Neuronal stem cell (in vitro differentiated cells): ENCODE measurements at regions not wholly inside any gene's neighbourhood (a gene's known extent, or its start where the extent isn't known, plus 50 kb on each side); places are given as distances from the start of the nearest gene placed in this dataset.

Experiments
- DNase-seq: peaks from one replicate; pipeline ENCODE4 v3.0.0-alpha.2; 2013; ENCODE audit warnings: low spot score
- H2AFZ ChIP-seq: one replicate; pipeline ENCODE4 v1.6.1; 2013; ENCODE audit warnings: mild to moderate bottlenecking, low read length, inconsistent platforms
- H2AK5ac ChIP-seq: 2 replicates; pipeline ENCODE4 v1.6.1; 2013; ENCODE audit warnings: low read depth, mild to moderate bottlenecking, inconsistent platforms, low read length, moderate library complexity, mixed read lengths
- H2BK120ac ChIP-seq: 2 replicates; pipeline ENCODE4 v1.6.1; 2013; ENCODE audit warnings: low read depth, mild to moderate bottlenecking, inconsistent platforms, low read length, moderate library complexity, mixed read lengths
- H2BK12ac ChIP-seq: one replicate; pipeline ENCODE4 v1.6.1; 2013; ENCODE audit warnings: low read length, inconsistent platforms
- H2BK15ac ChIP-seq: 2 replicates; pipeline ENCODE4 v1.6.1; 2013; ENCODE audit warnings: mild to moderate bottlenecking, low read length, inconsistent platforms, mixed read lengths
- H2BK5ac ChIP-seq: one replicate; pipeline ENCODE4 v1.6.1; 2013; ENCODE audit warnings: inconsistent platforms, mild to moderate bottlenecking, low read length, moderate library complexity
- H3K14ac ChIP-seq: one replicate; pipeline ENCODE4 v1.6.1; 2013; ENCODE audit warnings: low read length, inconsistent platforms
- H3K18ac ChIP-seq: 2 replicates; pipeline ENCODE4 v1.6.1; 2013; ENCODE audit warnings: low read length, inconsistent platforms
- H3K23ac ChIP-seq: 2 replicates; pipeline ENCODE4 v1.6.1; 2013; ENCODE audit warnings: low read depth, mild to moderate bottlenecking, mixed read lengths, low read length, inconsistent platforms; ENCODE audit not compliant: poor library complexity
- H3K27ac ChIP-seq: replicated peaks from 3 replicates; pipeline ENCODE4 v1.5.1; 2013; ENCODE audit warnings: low read length, inconsistent platforms
- H3K27me3 ChIP-seq, 3 experiments: 2 replicates each; pipeline ENCODE4 v1.6.1; 2013; ENCODE audit warnings: low read length in 3 of 3, mild to moderate bottlenecking in 2 of 3, inconsistent platforms in 1 of 3, low read depth in 1 of 3, mixed read lengths in 1 of 3, moderate library complexity in 1 of 3; ENCODE audit not compliant: control insufficient read depth in 3 of 3, insufficient read depth in 3 of 3
- H3K36me3 ChIP-seq, 2 donors: replicated peaks in 1 of 2; 2 replicates each; pipeline ENCODE4 v1.6.1; 2013; ENCODE audit warnings: low read length in 2 of 2; ENCODE audit not compliant: control insufficient read depth in 2 of 2, insufficient read depth in 2 of 2
- H3K4ac ChIP-seq: 2 replicates; pipeline ENCODE4 v1.6.1; 2013; ENCODE audit warnings: inconsistent platforms, mild to moderate bottlenecking, low read length, moderate library complexity
- H3K4me1 ChIP-seq, 2 donors: 1 replicate in 1 of 2; 2 replicates in 1 of 2; pipeline ENCODE4 v1.6.1; 2013; ENCODE audit warnings: low read length in 2 of 2, low read depth in 1 of 2; ENCODE audit not compliant: control insufficient read depth in 2 of 2, insufficient read depth in 1 of 2
- H3K4me2 ChIP-seq: one replicate; pipeline ENCODE4 v1.6.1; 2013; ENCODE audit warnings: mild to moderate bottlenecking, low read length, inconsistent platforms; ENCODE audit not compliant: insufficient read depth, poor library complexity, severe bottlenecking
- H3K4me3 ChIP-seq, 2 donors: 2 replicates each; pipeline ENCODE4 v1.5.1; 2013; ENCODE audit warnings: low read length in 2 of 2, mild to moderate bottlenecking in 2 of 2, inconsistent platforms in 1 of 2, moderate library complexity in 1 of 2
- H3K79me1 ChIP-seq: one replicate; pipeline ENCODE4 v1.6.1; 2013; ENCODE audit warnings: low read depth, mild to moderate bottlenecking, inconsistent platforms, low read length, moderate library complexity
- H3K9ac ChIP-seq: one replicate; pipeline ENCODE4 v1.6.1; 2013; ENCODE audit warnings: mild to moderate bottlenecking, low read depth, low read length, inconsistent platforms; ENCODE audit not compliant: poor library complexity
- H3K9me3 ChIP-seq, 2 donors: replicated peaks in 1 of 2; 2 replicates each; pipeline versions ENCODE3 to v1.6.1; 2013; ENCODE audit warnings: low read length in 2 of 2, mild to moderate bottlenecking in 2 of 2, inconsistent platforms in 1 of 2, low read depth in 1 of 2, mixed read lengths in 1 of 2, moderate library complexity in 1 of 2; ENCODE audit not compliant: control insufficient read depth in 2 of 2, insufficient read depth in 1 of 2
- H4K8ac ChIP-seq: one replicate; pipeline ENCODE4 v1.6.1; 2013; ENCODE audit warnings: low read depth, mild to moderate bottlenecking, inconsistent platforms, low read length, moderate library complexity
- H4K91ac ChIP-seq: one replicate; pipeline ENCODE4 v1.6.1; 2013; ENCODE audit warnings: low read length, low read depth, mild to moderate bottlenecking, inconsistent platforms; ENCODE audit not compliant: poor library complexity
- WGBS, 2 donors: extraction: QIAGEN DNeasy Blood & Tissue Kit; methylation state at CpG; one replicate each; pipeline ENCODE4 v1.1.7; 2013; ENCODE audit warnings: missing lambda C conversion rate in 2 of 2, mixed read lengths in 1 of 2; ENCODE audit not compliant: insufficient read length in 2 of 2, insufficient replicate concordance in 1 of 2; ENCODE audit errors: extremely low coverage in 2 of 2; 5-methylcytosine and 5-hydroxymethylcytosine counted together

DNA sequence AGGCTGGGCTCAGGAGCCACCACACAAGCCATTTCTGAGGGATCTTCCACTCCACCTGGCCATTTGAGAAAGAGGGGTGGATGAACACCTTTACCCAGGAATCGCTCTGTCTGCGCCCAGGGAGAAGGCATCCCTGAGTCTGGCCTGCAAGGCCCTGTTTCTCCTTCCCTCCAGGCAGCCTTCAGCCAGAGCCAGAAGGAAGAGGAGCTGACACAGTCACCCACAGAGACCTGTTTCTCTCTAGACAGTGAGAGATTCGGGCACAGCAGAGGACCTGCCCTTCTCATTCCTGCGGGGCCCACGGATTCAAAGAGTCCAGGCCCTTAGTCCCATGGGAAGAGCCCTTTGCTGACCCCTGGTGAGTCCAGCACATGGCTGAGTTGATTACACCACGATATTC lies 127.5 kb upstream of the TNS3 start:
- no peak for DNase-seq
- Histone ChIP-seq H4K91ac (no peak overlapping the region), H3K14ac (no peak overlapping the region), H3K27me3 (peaks cover 0 to 5% (median 0%) of the 10 kb centered on the region in 3 experiments), H3K79me1 (no peaks in the 10 kb centered on the region), H3K18ac (peak overlapping the region; percentile 72), H2AFZ (no peak overlapping the region), H2BK120ac (no peak overlapping the region), H3K27ac (no peak overlapping the region), H3K23ac (no peak overlapping the region), H4K8ac (no peak overlapping the region), H3K9me3 (no peaks in the 10 kb centered on the region), H3K4me2 (no peak overlapping the region), H2BK5ac (no peak overlapping the region), H2BK12ac (no peak overlapping the region), H3K9ac (no peak overlapping the region), H2BK15ac (no peak overlapping the region), H3K4ac (no peak overlapping the region), H3K4me3 (no peak overlapping the region), H2AK5ac (peak overlapping the region; percentile 11), H3K4me1 (no peaks in the 10 kb centered on the region), H3K36me3 (no peaks in the 10 kb centered on the region)
- WGBS, 2 donors, result no CpG with 5 or more reads among the region's 6 CpGs

DNA sequence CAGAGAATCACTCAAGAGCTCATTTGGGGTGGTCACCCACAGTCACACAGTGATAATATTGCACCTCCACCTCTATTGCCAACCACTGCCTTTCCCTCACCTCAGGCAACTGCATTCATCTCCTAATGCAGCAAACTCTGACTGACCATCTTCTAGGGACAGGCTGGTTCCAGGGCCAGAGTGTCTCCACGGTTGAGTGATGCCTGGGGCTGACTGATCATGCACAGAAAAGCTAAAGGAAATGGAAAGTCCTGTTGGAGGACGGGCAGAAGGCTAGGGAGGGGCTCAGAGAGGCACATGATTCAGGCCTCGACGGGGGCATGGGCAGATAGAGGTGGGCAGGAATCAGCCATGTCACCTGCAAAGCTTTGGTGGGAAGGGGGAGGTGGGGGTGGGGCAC lies 127.1 kb upstream of the TNS3 start:
- no peak overlapping the region for H3K4ac ChIP-seq
- DNase-seq, result no peak
- peak overlapping the region; percentile 78 for H3K9ac ChIP-seq
- no peak overlapping the region for H2BK15ac ChIP-seq
- H2BK5ac ChIP-seq, result no peak overlapping the region
- H3K4me1 ChIP-seq, result no peaks in the 10 kb centered on the region
- no peak overlapping the region for H3K27ac ChIP-seq
- peak overlapping the region; percentile 52 for H3K18ac ChIP-seq
- H3K36me3 ChIP-seq, result no peaks in the 10 kb centered on the region
- WGBS, 2 donors, result no CpG with 5 or more reads among the region's 4 CpGs
- H4K91ac ChIP-seq, result no peak overlapping the region
- no peaks in the 10 kb centered on the region for H3K9me3 ChIP-seq
- H2BK12ac ChIP-seq, result peak overlapping the region; percentile 34
- H3K4me3 ChIP-seq, result no peak overlapping the region
- peak overlapping the region; percentile 17 for H3K14ac ChIP-seq
- H4K8ac ChIP-seq, result no peak overlapping the region
- H2AFZ ChIP-seq, result no peak overlapping the region
- no peaks in the 10 kb centered on the region for H3K79me1 ChIP-seq
- H3K27me3 ChIP-seq, result peaks cover 0 to 5% (median 0%) of the 10 kb centered on the region in 3 experiments
- H3K23ac ChIP-seq, result no peak overlapping the region
- peak overlapping the region; percentile 65 for H2AK5ac ChIP-seq
- H3K4me2 ChIP-seq, result no peak overlapping the region
- no peak overlapping the region for H2BK120ac ChIP-seq

DNA sequence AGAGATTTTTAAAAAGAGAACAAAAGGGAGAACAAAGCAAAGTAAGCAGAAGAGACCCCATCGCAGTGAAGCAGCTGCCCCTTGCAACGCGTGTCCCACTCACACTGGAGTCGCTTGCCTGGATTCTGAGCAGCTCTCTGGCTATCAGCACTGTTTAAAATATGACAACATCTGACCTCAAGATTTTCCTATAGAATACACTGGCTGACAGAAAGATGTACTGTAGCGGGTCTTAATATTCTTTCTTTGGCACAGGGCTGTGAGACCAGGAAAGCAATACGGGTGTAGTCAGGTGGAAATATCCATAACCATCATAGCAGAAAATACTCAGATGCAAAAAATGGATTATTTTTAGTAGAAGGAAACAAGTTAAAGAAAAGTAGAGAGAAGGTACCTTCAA lies 125.7 kb upstream of the TNS3 start:
- Histone ChIP-seq H2BK5ac (no peak overlapping the region), H3K27ac (no peak overlapping the region), H4K91ac (no peak overlapping the region), H2AK5ac (no peak overlapping the region), H3K18ac (no peak overlapping the region), H3K9ac (no peak overlapping the region), H3K27me3 (peaks cover 0 to 5% (median 0%) of the 10 kb centered on the region in 3 experiments), H3K14ac (no peak overlapping the region), H3K9me3 (no peaks in the 10 kb centered on the region), H3K4me3 (no peak overlapping the region), H3K4me2 (no peak overlapping the region), H4K8ac (no peak overlapping the region), H2BK15ac (no peak overlapping the region), H2BK120ac (no peak overlapping the region), H3K4me1 (no peaks in the 10 kb centered on the region), H2BK12ac (no peak overlapping the region), H3K4ac (no peak overlapping the region), H3K23ac (no peak overlapping the region), H3K36me3 (no peaks in the 10 kb centered on the region), H2AFZ (no peak overlapping the region), H3K79me1 (no peaks in the 10 kb centered on the region)
- no peak for DNase-seq
- WGBS, 2 donors, result no CpG with 5 or more reads among the region's 6 CpGs

DNA sequence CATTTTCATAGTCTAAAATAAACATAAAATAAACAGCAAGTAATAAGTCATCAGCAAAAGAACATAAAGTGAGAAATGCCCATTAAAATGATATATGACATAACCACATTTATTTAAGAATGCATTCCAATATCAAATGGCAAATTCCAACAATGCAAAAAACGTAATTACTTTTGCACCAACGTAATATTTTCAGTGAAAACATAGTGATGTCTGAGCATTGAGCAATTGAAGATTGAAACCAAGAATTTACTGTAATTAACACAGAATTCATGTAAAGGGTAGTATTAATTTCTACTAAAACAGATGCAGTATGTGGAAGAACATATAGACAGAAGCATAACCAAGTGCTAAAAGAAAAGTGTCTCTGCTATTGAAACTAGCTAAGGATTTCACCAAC lies 123.0 kb upstream of the TNS3 start:
- Histone ChIP-seq H3K36me3 (no peaks in the 10 kb centered on the region), H3K14ac (no peak overlapping the region), H3K9ac (no peak overlapping the region), H3K4me3 (no peak overlapping the region), H3K4me2 (no peak overlapping the region), H4K8ac (no peak overlapping the region), H3K79me1 (no peaks in the 10 kb centered on the region), H2BK15ac (no peak overlapping the region), H3K27ac (no peak overlapping the region), H3K27me3 (peaks cover 0 to 5% (median 0%) of the 10 kb centered on the region in 3 experiments), H3K4me1 (no peaks in the 10 kb centered on the region), H4K91ac (no peak overlapping the region), H3K18ac (no peak overlapping the region), H3K9me3 (no peaks in the 10 kb centered on the region), H2BK5ac (no peak overlapping the region), H3K4ac (no peak overlapping the region), H2BK12ac (no peak overlapping the region), H3K23ac (no peak overlapping the region), H2AFZ (no peak overlapping the region), H2AK5ac (no peak overlapping the region), H2BK120ac (no peak overlapping the region)
- no CpG with 5 or more reads among the region's 2 CpGs for WGBS, 2 donors
- no peak for DNase-seq
